PC-3 (cell line): ENCODE measurements at regions not wholly inside any gene's neighbourhood (a gene's known extent, or its start where the extent isn't known, plus 50 kb on each side); places are given as distances from the start of the nearest gene placed in this dataset.

ENCODE experiments used
- CTCF ChIP-seq: fragments of 300-600 bp; sonication (generic); conservative IDR thresholded peaks from 2 replicates; pipeline ENCODE4 v1.5.1; 2017; ENCODE audit warnings: antibody characterized with exemption, low read depth, mild to moderate bottlenecking, low read length
- EZH2 ChIP-seq: fragments of 300-600 bp; sonication (generic); IDR thresholded peaks from one replicate; pipeline ENCODE4 v1.6.1; 2017; ENCODE audit warnings: antibody characterized with exemption, mild to moderate bottlenecking, low read length; ENCODE audit not compliant: unreplicated experiment
- EZH2phosphoT487 ChIP-seq: fragments of 300-600 bp; sonication (generic); IDR thresholded peaks from 2 replicates; pipeline ENCODE4 v1.6.1; 2018; ENCODE audit warnings: mild to moderate bottlenecking, antibody characterized with exemption, low read length, borderline replicate concordance

DNA sequence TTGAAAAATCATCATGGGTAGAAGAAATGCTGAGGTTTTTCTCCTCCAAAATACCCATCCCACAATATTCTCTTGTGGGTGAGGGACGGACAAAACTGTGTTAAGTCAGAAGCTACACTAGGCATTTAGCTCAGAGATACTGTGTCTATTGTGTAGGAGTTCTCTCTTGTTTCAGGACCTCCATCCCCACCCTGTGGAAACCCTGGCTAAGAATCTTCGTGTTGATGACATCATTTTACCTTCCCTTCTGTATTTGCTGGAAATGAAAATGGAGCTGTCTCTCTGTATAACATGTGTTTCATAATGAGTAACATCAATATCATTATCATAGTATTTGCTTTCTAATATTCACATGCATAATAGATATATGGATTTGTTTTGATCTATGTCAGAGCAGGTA lies 1193.0 kb upstream of the CITED2 start:
- no peak for TF ChIP-seq CTCF
- TF ChIP-seq EZH2phosphoT487, result no peak
- no peak for TF ChIP-seq EZH2
